GM12891 (cell line): ENCODE measurements at regions not wholly inside any gene's neighbourhood (a gene's known extent, or its start where the extent isn't known, plus 50 kb on each side); places are given as distances from the start of the nearest gene placed in this dataset.

ENCODE experiments used
- POLR2A ChIP-seq: IDR thresholded peaks from 2 replicates; pipeline ENCODE4 v1.6.1; 2011; ENCODE audit warnings: low read depth, low read length, control low read depth
- POLR2AphosphoS5 ChIP-seq: IDR thresholded peaks from 2 replicates; pipeline ENCODE4 v1.6.1; 2011; ENCODE audit warnings: low read depth, low read length, control low read depth
- SPI1 ChIP-seq: IDR thresholded peaks from 2 replicates; pipeline ENCODE4 v1.6.1; 2011; ENCODE audit warnings: low read depth, low read length, control low read depth

GRCh38 chr3:127042634-127043033 is 59.7 kb downstream of the PLXNA1 start:
- TF ChIP-seq SPI1, result no peak
- TF ChIP-seq POLR2A, result no peak
- no peak for TF ChIP-seq POLR2AphosphoS5
